ENCODE measurements at regions not wholly inside any gene's neighbourhood (a gene's known extent, or its start where the extent isn't known, plus 50 kb on each side); places are given as distances from the start of the nearest gene placed in this dataset.
A peak's percentile ranks its signal among the peaks of the same experiment; 100 is the strongest.

GRCh38 chrX:96311366-96311765 is 373.3 kb upstream of the DIAPH2 start:
- DNase-seq = no peak

- DNase-seq = no peak
Measured at GRCh38 chrX:96314985-96315384, 369.7 kb upstream of the DIAPH2 start.

- no peak for DNase-seq
Measured at GRCh38 chrX:96361844-96362243, 322.8 kb upstream of the DIAPH2 start.

- peak; percentile 28 for DNase-seq
Measured at GRCh38 chrX:96372313-96373046, 312.2 kb upstream of the DIAPH2 start.

GRCh38 chrX:96373047-96373355 is 311.6 kb upstream of the DIAPH2 start:
- DNase-seq = no peak

- DNase-seq = no peak
Measured at GRCh38 chrX:96376266-96376665, 308.4 kb upstream of the DIAPH2 start.

GRCh38 chrX:96379951-96380350 is 304.7 kb upstream of the DIAPH2 start:
- DNase-seq = no peak

- DNase-seq = no peak
Measured at GRCh38 chrX:96382018-96382417, 302.6 kb upstream of the DIAPH2 start.

GRCh38 chrX:96383428-96383827 is 301.2 kb upstream of the DIAPH2 start:
- no peak for DNase-seq

- no peak for DNase-seq
Measured at GRCh38 chrX:96386325-96386724, 298.3 kb upstream of the DIAPH2 start.

GRCh38 chrX:96386981-96387380 is 297.7 kb upstream of the DIAPH2 start:
- DNase-seq = no peak

- DNase-seq = no peak
Measured at GRCh38 chrX:96387801-96388200, 296.8 kb upstream of the DIAPH2 start.

GRCh38 chrX:96389281-96390047 is 295.2 kb upstream of the DIAPH2 start:
- DNase-seq = no peak

- no peak for DNase-seq
Measured at GRCh38 chrX:96394598-96394997, 290.0 kb upstream of the DIAPH2 start.

GRCh38 chrX:96403446-96403845 is 281.2 kb upstream of the DIAPH2 start:
- DNase-seq = no peak

- no peak for DNase-seq
Measured at GRCh38 chrX:96405842-96406241, 278.8 kb upstream of the DIAPH2 start.

GRCh38 chrX:96407072-96407471 is 277.6 kb upstream of the DIAPH2 start:
- no peak for DNase-seq

GRCh38 chrX:96407501-96407900 is 277.1 kb upstream of the DIAPH2 start:
- no peak for DNase-seq

- no peak for DNase-seq
Measured at GRCh38 chrX:96407981-96408380, 276.7 kb upstream of the DIAPH2 start.

- DNase-seq = no peak
Measured at GRCh38 chrX:96410927-96411326, 273.7 kb upstream of the DIAPH2 start.

GRCh38 chrX:96417695-96418094 is 266.9 kb upstream of the DIAPH2 start:
- DNase-seq = no peak

- no peak for DNase-seq
Measured at GRCh38 chrX:96424007-96424406, 260.6 kb upstream of the DIAPH2 start.

- DNase-seq = no peak
Measured at GRCh38 chrX:96425200-96425599, 259.4 kb upstream of the DIAPH2 start.

Data from renal pelvis (tissue), 1 donor.